K562 (cell line): ENCODE measurements at regions not wholly inside any gene's neighbourhood (a gene's known extent, or its start where the extent isn't known, plus 50 kb on each side); places are given as distances from the start of the nearest gene placed in this dataset.

Source experiments
- CXXC5 ChIP-seq: fragments of 250-450 bp; sonication (Bioruptor Pico); IDR thresholded peaks from 2 replicates; pipeline ENCODE4 v1.8.0; 2022; ENCODE audit warnings: inconsistent platforms, mild to moderate bottlenecking, moderate library complexity
- ESRRA ChIP-seq: fragments of 450-650 bp; IDR thresholded peaks from 2 replicates; pipeline ENCODE4 v1.6.1; 2014; ENCODE audit warnings: low read depth, mild to moderate bottlenecking, moderate library complexity, borderline replicate concordance
- LARP7 ChIP-seq: fragments of 450-650 bp; IDR thresholded peaks from 2 replicates; pipeline ENCODE4 v1.6.1; 2016
- RCOR1 ChIP-seq, 2 experiments: IDR thresholded peaks; 2 replicates each; pipeline ENCODE4 v1.6.1; 2012; ENCODE audit warnings: low read depth in 2 of 2, low read length in 2 of 2, borderline replicate concordance in 1 of 2, improper control_type of control experiment in 1 of 2
- ZHX1 ChIP-seq: fragments of 150-350 bp; conservative IDR thresholded peaks from 2 replicates; pipeline ENCODE4 v1.6.1; 2014; ENCODE audit warnings: low read length
- TF ChIP-seq, protein P1 (sequence below): fragments of 250-450 bp; sonication (Bioruptor Pico); IDR thresholded peaks from 2 replicates; pipeline ENCODE4 v1.4.0; 2020; ENCODE audit warnings: mild to moderate bottlenecking, moderate library complexity, borderline replicate concordance
- TF ChIP-seq, protein P2 (sequence below): fragments of 450-650 bp; IDR thresholded peaks from 2 replicates; pipeline ENCODE4 v1.6.1; 2018; ENCODE audit not compliant: partially characterized antibody

DNA sequence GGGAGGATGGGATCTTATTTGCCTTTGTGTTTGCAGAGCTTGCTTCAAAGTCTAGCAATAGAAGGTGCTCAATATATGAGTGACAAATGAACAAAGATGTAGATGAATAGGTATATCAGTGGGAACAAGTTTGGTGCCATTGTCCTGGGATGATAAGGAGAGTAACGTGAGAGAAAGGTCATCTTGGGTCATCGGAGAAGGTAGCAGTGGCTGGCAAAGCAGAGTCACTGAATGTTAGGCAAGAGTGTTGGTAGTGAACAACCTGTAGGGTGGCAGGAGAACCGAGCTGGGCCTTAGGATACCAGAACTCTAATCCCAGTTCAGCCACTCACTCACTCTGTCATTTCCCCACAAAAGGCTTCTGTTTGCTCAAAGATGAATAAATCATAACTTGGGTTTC is 87.2 kb downstream of the CCDC71L start (continued):
- TF ChIP-seq ESRRA (0 out of 2 replicates have a peak, but pooled peaks have one; percentile 17), ZHX1 (no peak), RCOR1 (IDR thresholded peaks at IDR 0.05; ENCODE audit: borderline replicate concordance in 1 of 2, low read depth in 2 of 2, low read length in 2 of 2) (peak; percentile 1 to 15; a peak in 1 of 4 replicates), LARP7 (no peak), CXXC5 (CRISPR knock-in tag) (no peak; the same call in 1 of the 2 replicates)
- TF ChIP-seq, protein P1, sequence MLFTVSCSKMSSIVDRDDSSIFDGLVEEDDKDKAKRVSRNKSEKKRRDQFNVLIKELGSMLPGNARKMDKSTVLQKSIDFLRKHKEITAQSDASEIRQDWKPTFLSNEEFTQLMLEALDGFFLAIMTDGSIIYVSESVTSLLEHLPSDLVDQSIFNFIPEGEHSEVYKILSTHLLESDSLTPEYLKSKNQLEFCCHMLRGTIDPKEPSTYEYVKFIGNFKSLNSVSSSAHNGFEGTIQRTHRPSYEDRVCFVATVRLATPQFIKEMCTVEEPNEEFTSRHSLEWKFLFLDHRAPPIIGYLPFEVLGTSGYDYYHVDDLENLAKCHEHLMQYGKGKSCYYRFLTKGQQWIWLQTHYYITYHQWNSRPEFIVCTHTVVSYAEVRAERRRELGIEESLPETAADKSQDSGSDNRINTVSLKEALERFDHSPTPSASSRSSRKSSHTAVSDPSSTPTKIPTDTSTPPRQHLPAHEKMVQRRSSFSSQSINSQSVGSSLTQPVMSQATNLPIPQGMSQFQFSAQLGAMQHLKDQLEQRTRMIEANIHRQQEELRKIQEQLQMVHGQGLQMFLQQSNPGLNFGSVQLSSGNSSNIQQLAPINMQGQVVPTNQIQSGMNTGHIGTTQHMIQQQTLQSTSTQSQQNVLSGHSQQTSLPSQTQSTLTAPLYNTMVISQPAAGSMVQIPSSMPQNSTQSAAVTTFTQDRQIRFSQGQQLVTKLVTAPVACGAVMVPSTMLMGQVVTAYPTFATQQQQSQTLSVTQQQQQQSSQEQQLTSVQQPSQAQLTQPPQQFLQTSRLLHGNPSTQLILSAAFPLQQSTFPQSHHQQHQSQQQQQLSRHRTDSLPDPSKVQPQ (CRISPR knock-in tag): no peak
- TF ChIP-seq, protein P2, sequence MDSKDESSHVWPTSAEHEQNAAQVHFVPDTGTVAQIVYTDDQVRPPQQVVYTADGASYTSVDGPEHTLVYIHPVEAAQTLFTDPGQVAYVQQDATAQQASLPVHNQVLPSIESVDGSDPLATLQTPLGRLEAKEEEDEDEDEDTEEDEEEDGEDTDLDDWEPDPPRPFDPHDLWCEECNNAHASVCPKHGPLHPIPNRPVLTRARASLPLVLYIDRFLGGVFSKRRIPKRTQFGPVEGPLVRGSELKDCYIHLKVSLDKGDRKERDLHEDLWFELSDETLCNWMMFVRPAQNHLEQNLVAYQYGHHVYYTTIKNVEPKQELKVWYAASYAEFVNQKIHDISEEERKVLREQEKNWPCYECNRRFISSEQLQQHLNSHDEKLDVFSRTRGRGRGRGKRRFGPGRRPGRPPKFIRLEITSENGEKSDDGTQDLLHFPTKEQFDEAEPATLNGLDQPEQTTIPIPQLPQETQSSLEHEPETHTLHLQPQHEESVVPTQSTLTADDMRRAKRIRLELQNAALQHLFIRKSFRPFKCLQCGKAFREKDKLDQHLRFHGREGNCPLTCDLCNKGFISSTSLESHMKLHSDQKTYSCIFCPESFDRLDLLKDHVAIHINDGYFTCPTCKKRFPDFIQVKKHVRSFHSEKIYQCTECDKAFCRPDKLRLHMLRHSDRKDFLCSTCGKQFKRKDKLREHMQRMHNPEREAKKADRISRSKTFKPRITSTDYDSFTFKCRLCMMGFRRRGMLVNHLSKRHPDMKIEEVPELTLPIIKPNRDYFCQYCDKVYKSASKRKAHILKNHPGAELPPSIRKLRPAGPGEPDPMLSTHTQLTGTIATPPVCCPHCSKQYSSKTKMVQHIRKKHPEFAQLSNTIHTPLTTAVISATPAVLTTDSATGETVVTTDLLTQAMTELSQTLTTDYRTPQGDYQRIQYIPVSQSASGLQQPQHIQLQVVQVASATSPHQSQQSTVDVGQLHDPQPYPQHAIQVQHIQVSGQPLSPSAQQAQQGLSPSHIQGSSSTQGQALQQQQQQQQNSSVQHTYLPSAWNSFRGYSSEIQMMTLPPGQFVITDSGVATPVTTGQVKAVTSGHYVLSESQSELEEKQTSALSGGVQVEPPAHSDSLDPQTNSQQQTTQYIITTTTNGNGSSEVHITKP: no peak
